Right lobe of liver (tissue), 6 donors: ENCODE measurements at regions not wholly inside any gene's neighbourhood (a gene's known extent, or its start where the extent isn't known, plus 50 kb on each side); places are given as distances from the start of the nearest gene placed in this dataset.

Experiments used
- ATAC-seq, 4 donors: fragments of 200-7000 bp; cut with Tn5 transposase; one replicate each; pipeline ENCODE4 v1.9.1; 2020; ENCODE audit warnings: mild to moderate bottlenecking in 4 of 4, moderate library complexity in 4 of 4
- DNase-seq, 3 donors: peaks; one replicate each; pipeline ENCODE4 v3.0.0-alpha.2; 2020
- H3K27ac ChIP-seq, 3 donors: fragments of 200-600 bp; one replicate each; pipeline ENCODE4 v1.8.0; 2022
- H3K27me3 ChIP-seq, 2 donors: fragments of 200-600 bp; one replicate each; pipeline ENCODE4 v1.8.0; 2022
- H3K36me3 ChIP-seq, 4 donors: fragments of 200-600 bp; sonication (generic) in 1 of 4; one replicate each; pipeline versions ENCODE4 v1.5.1 to v1.8.0; 2017 to 2022; ENCODE audit warnings: control low read depth in 1 of 4
- H3K4me1 ChIP-seq, 4 donors: fragments of 200-600 bp; sonication (generic) in 1 of 4; one replicate each; pipeline versions ENCODE4 v1.5.1 to v1.8.0; 2017 to 2022; ENCODE audit warnings: control low read depth in 1 of 4
- H3K4me3 ChIP-seq, 3 donors: fragments of 200-600 bp; one replicate each; pipeline ENCODE4 v1.8.0; 2022
- H3K9me3 ChIP-seq, 4 donors: fragments of 200-600 bp; sonication (generic) in 1 of 4; one replicate each; pipeline versions ENCODE4 v1.5.1 to v1.8.0; 2017 to 2022; ENCODE audit warnings: control low read depth in 1 of 4
- CTCF ChIP-seq, 4 donors: fragments of 200-600 bp in 3 of 4; fragments of 450-650 bp in 1 of 4; IDR thresholded peaks; one replicate each; pipeline versions ENCODE4 v1.5.1 to v1.8.0; 2016 to 2022; ENCODE audit warnings: antibody characterized with exemption in 4 of 4, mild to moderate bottlenecking in 2 of 4
- POLR2A ChIP-seq: fragments of 450-650 bp; IDR thresholded peaks from one replicate; pipeline ENCODE4 v1.6.1; 2017; ENCODE audit warnings: antibody characterized with exemption, mild to moderate bottlenecking
- WGBS: methylation state at CpG from one replicate; pipeline ENCODE4 v1.1.6; 2018; ENCODE audit warnings: low coverage, low lambda C conversion rate; ENCODE audit not compliant: insufficient coverage; ENCODE audit errors: missing lambda C conversion rate; 5-methylcytosine and 5-hydroxymethylcytosine counted together
- intact Hi-C, 2 donors: fragments of 100-400 bp; cut with DNase I; formaldehyde crosslinking; loops; one replicate each; pipeline versions ENCODE4 v1.11.2 to v1.14.1; 2022
- donor health status: DM: no; HTN: yes; CAD: no.
- donor health status: DM: no; HTN: no; CAD: no.
- donor health status: DM: no; HTN: no; CAD: no.
- donor health status: DM: no; HTN: yes; CAD: no.
- donor health status: DM: no; HTN: yes; CAD: no.

- 60% methylated on average over 2 of the region's 22 CpGs for WGBS
- intact Hi-C loops = loop anchor here in 1 of 2 donors (10.0 kb wide), 1 partner anchor 1260 kb away; no protein-coding TSS in a partner anchor
- Histone ChIP-seq H3K4me1 (no peaks in the 10 kb centered on the region), H3K27ac (no peak overlapping the region), H3K4me3 (no peak overlapping the region), H3K36me3 (no peaks in the 10 kb centered on the region), H3K9me3 (no peaks in the 10 kb centered on the region), H3K27me3 (no peaks in the 10 kb centered on the region)
- no peak for ATAC-seq
- DNase-seq = no peak
- TF ChIP-seq POLR2A (no peak), CTCF (IDR thresholded peaks at IDR 0.05) (no peak)
Measured at GRCh38 chr22:47624252-47625012, 862.0 kb downstream of the TBC1D22A start.

GRCh38 chr22:47623763-47624148 is 861.3 kb downstream of the TBC1D22A start:
- Histone ChIP-seq H3K9me3 (no peaks in the 10 kb centered on the region), H3K4me3 (no peak overlapping the region), H3K36me3 (no peaks in the 10 kb centered on the region), H3K4me1 (no peaks in the 10 kb centered on the region), H3K27me3 (no peaks in the 10 kb centered on the region), H3K27ac (no peak overlapping the region)
- 64% methylated on average over 12 of the region's 15 CpGs for WGBS
- ATAC-seq (no peak), DNase-seq (no peak)
- TF ChIP-seq CTCF (IDR thresholded peaks at IDR 0.05) (no peak), POLR2A (no peak)
- intact Hi-C loops = loop anchor here in 1 of 2 donors (10.0 kb wide), 1 partner anchor 1261 kb away; no protein-coding TSS in a partner anchor

- Histone ChIP-seq H3K27ac (no peak overlapping the region), H3K27me3 (no peaks in the 10 kb centered on the region), H3K4me1 (no peaks in the 10 kb centered on the region), H3K36me3 (no peaks in the 10 kb centered on the region), H3K9me3 (no peaks in the 10 kb centered on the region), H3K4me3 (no peak overlapping the region)
- TF ChIP-seq POLR2A (no peak), CTCF (IDR thresholded peaks at IDR 0.05) (no peak)
- ATAC-seq (no peak), DNase-seq (no peak)
- WGBS = 57% methylated on average over 9 of the region's 18 CpGs
- intact Hi-C loops = loop anchor here in 1 of 2 donors (10.0 kb wide), 1 partner anchor 1262 kb away; no protein-coding TSS in a partner anchor
Measured at GRCh38 chr22:47623066-47623762, 860.8 kb downstream of the TBC1D22A start.

GRCh38 chr22:47622541-47622940 is 860.1 kb downstream of the TBC1D22A start:
- intact Hi-C loops = loop anchor here in 1 of 2 donors (10.0 kb wide), 1 partner anchor 1262 kb away; no protein-coding TSS in a partner anchor
- DNase-seq = no peak

More at GRCh38 chr22:47622541-47622940, 860.1 kb downstream of the TBC1D22A start:
- Histone ChIP-seq H3K36me3 (no peaks in the 10 kb centered on the region), H3K27ac (no peak overlapping the region), H3K27me3 (no peaks in the 10 kb centered on the region), H3K4me3 (no peak overlapping the region), H3K9me3 (no peaks in the 10 kb centered on the region), H3K4me1 (no peaks in the 10 kb centered on the region)
- ATAC-seq = no peak
- 82% methylated on average over 10 of the region's 14 CpGs for WGBS
- TF ChIP-seq CTCF (IDR thresholded peaks at IDR 0.05) (no peak), POLR2A (no peak)
